ENCODE measurements at regions not wholly inside any gene's neighbourhood (a gene's known extent, or its start where the extent isn't known, plus 50 kb on each side); places are given as distances from the start of the nearest gene placed in this dataset.

- H3K9ac ChIP-seq (ENCODE audit: insufficient read length, low read depth), result no peak overlapping the region
- no peaks in the 10 kb centered on the region for H3K27me3 ChIP-seq (ENCODE audit: insufficient read depth, insufficient read length)
- no peak for TF ChIP-seq YY1 (IDR thresholded peaks at IDR 0.05; ENCODE audit: insufficient read depth, insufficient read length)
- TF ChIP-seq ZNF274 (IDR thresholded peaks at IDR 0.05; ENCODE audit: low read depth, low read length), result no peak
- TF ChIP-seq SUZ12 (IDR thresholded peaks at IDR 0.05; ENCODE audit: extremely low read depth, insufficient read depth, insufficient read length), result no peak
- no peak overlapping the region for H3K4me3 ChIP-seq (ENCODE audit: insufficient read length, low read depth)
- no peaks in the 10 kb centered on the region for H3K9me3 ChIP-seq (ENCODE audit: insufficient read depth, low read length)
- H3K36me3 ChIP-seq (ENCODE audit: insufficient read depth, insufficient read length, low read length), result no peaks in the 10 kb centered on the region
- no peak for DNase-seq (ENCODE audit: low read depth, low spot score)
- H3K4me1 ChIP-seq (ENCODE audit: insufficient read depth, insufficient read length), result peaks cover 2% of the 10 kb centered on the region
Measured at GRCh38 chr6:168834042-168834587, 393.1 kb downstream of the SMOC2 start.

DNA sequence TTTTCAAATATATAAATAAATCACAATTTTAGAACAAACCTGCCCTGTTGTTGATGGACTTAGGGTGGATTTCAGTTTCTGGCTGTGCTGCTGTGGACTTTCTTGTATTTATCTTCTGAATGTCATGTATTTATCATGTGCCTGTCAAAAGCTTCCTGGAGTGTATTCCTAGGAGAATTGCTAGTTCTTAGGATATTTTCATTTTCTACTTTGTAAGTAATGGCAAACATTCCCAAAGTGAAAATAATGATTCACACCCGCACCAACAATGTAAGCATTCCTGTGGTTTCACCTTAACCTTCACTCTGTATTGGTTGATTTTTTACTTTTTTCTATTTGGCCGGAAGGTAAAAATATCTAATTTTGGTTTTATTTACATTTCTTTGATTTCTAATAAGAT, 387.8 kb downstream of the SMOC2 start:
- no peaks in the 10 kb centered on the region for H3K36me3 ChIP-seq (ENCODE audit: insufficient read depth, insufficient read length, low read length)
- H3K27me3 ChIP-seq (ENCODE audit: insufficient read depth, insufficient read length), result no peaks in the 10 kb centered on the region
- H3K9me3 ChIP-seq (ENCODE audit: insufficient read depth, low read length), result peaks cover 8% of the 10 kb centered on the region; the same call in 1 of the 2 replicates
- H3K9ac ChIP-seq (ENCODE audit: insufficient read length, low read depth), result no peak overlapping the region
- TF ChIP-seq YY1 (IDR thresholded peaks at IDR 0.05; ENCODE audit: insufficient read depth, insufficient read length) (no peak), ZNF274 (IDR thresholded peaks at IDR 0.05; ENCODE audit: low read depth, low read length) (no peak), SUZ12 (IDR thresholded peaks at IDR 0.05; ENCODE audit: extremely low read depth, insufficient read depth, insufficient read length) (no peak)
- DNase-seq (ENCODE audit: low read depth, low spot score), result no peak
- peaks cover under 1% of the 10 kb centered on the region for H3K4me1 ChIP-seq (ENCODE audit: insufficient read depth, insufficient read length)
- H3K4me3 ChIP-seq (ENCODE audit: insufficient read length, low read depth), result no peak overlapping the region

DNA sequence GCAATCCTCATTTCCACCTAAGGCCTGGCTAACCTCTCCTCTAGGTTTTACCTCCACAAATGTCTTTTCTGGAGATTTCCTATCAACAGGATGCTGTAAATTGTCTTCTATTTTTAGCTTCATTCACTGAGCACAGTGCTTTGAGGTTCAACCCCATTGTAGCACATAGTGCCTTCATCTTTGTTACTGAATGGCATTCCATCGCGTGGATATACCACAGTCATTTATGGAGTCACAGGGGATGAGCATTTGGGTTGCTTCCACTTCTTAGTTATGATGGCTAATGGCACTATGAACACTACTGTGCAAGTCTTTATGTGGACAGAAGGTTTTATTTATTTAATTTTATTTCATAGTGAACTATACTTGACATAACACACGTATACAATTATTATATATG, 387.1 kb downstream of the SMOC2 start:
- Histone ChIP-seq H3K9me3 (ENCODE audit: insufficient read depth, low read length) (peaks cover 8% of the 10 kb centered on the region; the same call in 1 of the 2 replicates), H3K4me3 (ENCODE audit: insufficient read length, low read depth) (no peak overlapping the region), H3K9ac (ENCODE audit: insufficient read length, low read depth) (no peak overlapping the region), H3K36me3 (ENCODE audit: insufficient read depth, insufficient read length, low read length) (no peaks in the 10 kb centered on the region), H3K4me1 (ENCODE audit: insufficient read depth, insufficient read length) (peaks cover 3% of the 10 kb centered on the region), H3K27me3 (ENCODE audit: insufficient read depth, insufficient read length) (no peaks in the 10 kb centered on the region)
- no peak for TF ChIP-seq ZNF274 (IDR thresholded peaks at IDR 0.05; ENCODE audit: low read depth, low read length)
- TF ChIP-seq SUZ12 (IDR thresholded peaks at IDR 0.05; ENCODE audit: extremely low read depth, insufficient read depth, insufficient read length), result no peak
- no peak for TF ChIP-seq YY1 (IDR thresholded peaks at IDR 0.05; ENCODE audit: insufficient read depth, insufficient read length)
- DNase-seq (ENCODE audit: low read depth, low spot score), result no peak

GRCh38 chr6:168827586-168827871, 386.5 kb downstream of the SMOC2 start:
- no peak for DNase-seq (ENCODE audit: low read depth, low spot score)
- no peak overlapping the region for H3K4me3 ChIP-seq (ENCODE audit: insufficient read length, low read depth)
- no peaks in the 10 kb centered on the region for H3K36me3 ChIP-seq (ENCODE audit: insufficient read depth, insufficient read length, low read length)
- H3K27me3 ChIP-seq (ENCODE audit: insufficient read depth, insufficient read length), result no peaks in the 10 kb centered on the region
- TF ChIP-seq YY1 (IDR thresholded peaks at IDR 0.05; ENCODE audit: insufficient read depth, insufficient read length), result no peak
- TF ChIP-seq ZNF274 (IDR thresholded peaks at IDR 0.05; ENCODE audit: low read depth, low read length), result no peak
- TF ChIP-seq SUZ12 (IDR thresholded peaks at IDR 0.05; ENCODE audit: extremely low read depth, insufficient read depth, insufficient read length), result no peak
- no peak overlapping the region for H3K9ac ChIP-seq (ENCODE audit: insufficient read length, low read depth)
- H3K9me3 ChIP-seq (ENCODE audit: insufficient read depth, low read length), result peaks cover 8% of the 10 kb centered on the region; the same call in 1 of the 2 replicates
- peaks cover 3% of the 10 kb centered on the region for H3K4me1 ChIP-seq (ENCODE audit: insufficient read depth, insufficient read length)

- Histone ChIP-seq H3K27me3 (ENCODE audit: insufficient read depth, insufficient read length) (no peaks in the 10 kb centered on the region), H3K9me3 (ENCODE audit: insufficient read depth, low read length) (peaks cover 8% of the 10 kb centered on the region; the same call in 1 of the 2 replicates), H3K4me3 (ENCODE audit: insufficient read length, low read depth) (no peak overlapping the region), H3K9ac (ENCODE audit: insufficient read length, low read depth) (no peak overlapping the region), H3K36me3 (ENCODE audit: insufficient read depth, insufficient read length, low read length) (no peaks in the 10 kb centered on the region), H3K4me1 (ENCODE audit: insufficient read depth, insufficient read length) (peaks cover 3% of the 10 kb centered on the region)
- no peak for TF ChIP-seq SUZ12 (IDR thresholded peaks at IDR 0.05; ENCODE audit: extremely low read depth, insufficient read depth, insufficient read length)
- TF ChIP-seq YY1 (IDR thresholded peaks at IDR 0.05; ENCODE audit: insufficient read depth, insufficient read length), result no peak
- TF ChIP-seq ZNF274 (IDR thresholded peaks at IDR 0.05; ENCODE audit: low read depth, low read length), result no peak
- DNase-seq (ENCODE audit: low read depth, low spot score), result no peak
Measured at GRCh38 chr6:168826726-168827585, 386.0 kb downstream of the SMOC2 start.

GRCh38 chr6:168826078-168826390, 385.1 kb downstream of the SMOC2 start:
- H3K9me3 ChIP-seq (ENCODE audit: insufficient read depth, low read length), result peaks cover 8% of the 10 kb centered on the region; the same call in 1 of the 2 replicates
- H3K4me1 ChIP-seq (ENCODE audit: insufficient read depth, insufficient read length), result peaks cover 3% of the 10 kb centered on the region
- H3K27me3 ChIP-seq (ENCODE audit: insufficient read depth, insufficient read length), result no peaks in the 10 kb centered on the region
- H3K36me3 ChIP-seq (ENCODE audit: insufficient read depth, insufficient read length, low read length), result no peaks in the 10 kb centered on the region
- TF ChIP-seq ZNF274 (IDR thresholded peaks at IDR 0.05; ENCODE audit: low read depth, low read length) (no peak), YY1 (IDR thresholded peaks at IDR 0.05; ENCODE audit: insufficient read depth, insufficient read length) (no peak), SUZ12 (IDR thresholded peaks at IDR 0.05; ENCODE audit: extremely low read depth, insufficient read depth, insufficient read length) (no peak)
- H3K9ac ChIP-seq (ENCODE audit: insufficient read length, low read depth), result no peak overlapping the region
- no peak for DNase-seq (ENCODE audit: low read depth, low spot score)
- H3K4me3 ChIP-seq (ENCODE audit: insufficient read length, low read depth), result no peak overlapping the region

DNA sequence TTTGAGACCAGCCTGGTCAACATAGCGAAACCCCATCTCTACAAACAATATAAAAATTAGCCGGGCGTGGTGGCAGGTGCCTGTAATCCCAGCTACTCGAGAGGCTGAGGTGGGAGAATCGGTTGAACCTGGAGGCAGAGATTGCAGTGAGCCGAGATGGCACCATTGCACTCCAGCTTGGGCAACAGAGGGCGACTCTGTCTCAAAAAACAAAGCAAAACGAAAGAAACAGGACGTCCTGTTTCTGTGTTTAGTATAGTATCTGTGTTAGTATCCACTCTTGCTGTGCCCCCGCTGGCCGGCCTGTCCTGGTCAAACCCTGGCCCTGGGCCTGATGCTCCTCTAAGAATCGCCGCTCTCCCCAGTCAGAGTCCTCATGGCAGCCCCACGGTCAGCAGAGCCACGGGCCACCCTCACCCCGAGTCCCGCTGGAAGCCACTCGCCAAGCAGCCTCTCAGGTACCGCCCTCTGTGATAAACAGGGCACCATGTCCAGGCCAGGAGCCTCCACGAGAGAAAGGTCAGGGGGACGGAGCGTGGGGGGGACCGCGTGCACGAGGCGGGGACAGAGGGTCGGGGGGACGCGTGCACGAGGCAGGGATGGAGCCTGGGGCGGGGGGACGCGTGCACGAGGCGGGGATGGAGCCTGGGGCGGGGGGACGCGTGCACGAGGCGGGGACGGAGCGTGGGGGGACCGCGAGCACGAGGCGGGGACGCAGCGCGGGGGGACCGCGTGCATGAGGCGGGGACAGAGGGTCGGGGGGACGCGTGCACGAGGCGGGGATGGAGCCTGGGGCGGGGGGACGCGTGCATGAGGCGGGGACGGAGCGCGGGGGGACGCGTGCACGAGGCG, 384.5 kb downstream of the SMOC2 start:
- peaks cover 8% of the 10 kb centered on the region; the same call in 1 of the 2 replicates for H3K9me3 ChIP-seq (ENCODE audit: insufficient read depth, low read length)

More for the DNA sequence above, 384.5 kb downstream of the SMOC2 start:
- no peak overlapping the region for H3K4me3 ChIP-seq (ENCODE audit: insufficient read length, low read depth)
- H3K4me1 ChIP-seq (ENCODE audit: insufficient read depth, insufficient read length), result peaks cover 3% of the 10 kb centered on the region
- TF ChIP-seq SUZ12 (IDR thresholded peaks at IDR 0.05; ENCODE audit: extremely low read depth, insufficient read depth, insufficient read length), result no peak
- TF ChIP-seq YY1 (IDR thresholded peaks at IDR 0.05; ENCODE audit: insufficient read depth, insufficient read length), result no peak
- no peak for TF ChIP-seq ZNF274 (IDR thresholded peaks at IDR 0.05; ENCODE audit: low read depth, low read length)
- H3K27me3 ChIP-seq (ENCODE audit: insufficient read depth, insufficient read length), result no peaks in the 10 kb centered on the region
- no peak overlapping the region for H3K9ac ChIP-seq (ENCODE audit: insufficient read length, low read depth)
- no peaks in the 10 kb centered on the region for H3K36me3 ChIP-seq (ENCODE audit: insufficient read depth, insufficient read length, low read length)
- no peak for DNase-seq (ENCODE audit: low read depth, low spot score)
